NB4 (cell line): ENCODE measurements at regions not wholly inside any gene's neighbourhood (a gene's known extent, or its start where the extent isn't known, plus 50 kb on each side); places are given as distances from the start of the nearest gene placed in this dataset.
"Not testable (repeated sequence)": the region's sequence is repeated elsewhere in the genome, so short reads cannot be mapped to it uniquely, and the experiment has no call there.

Experiments used
- CTCF ChIP-seq: IDR thresholded peaks from one replicate; pipeline ENCODE4 v1.5.1; 2012; ENCODE audit warnings: low read depth, low read length
- MAX ChIP-seq: IDR thresholded peaks from 2 replicates; pipeline ENCODE4 v1.6.1; 2011; ENCODE audit warnings: low read depth, low read length
- POLR2A ChIP-seq: IDR thresholded peaks from 2 replicates; pipeline ENCODE4 v1.6.1; 2011; ENCODE audit warnings: mild to moderate bottlenecking; ENCODE audit not compliant: insufficient read length; ENCODE audit errors: extremely low read depth

- not testable (repeated sequence) for TF ChIP-seq CTCF, POLR2A, MAX
Observed at GRCh38 chr21:6083574-6084120, 4437.7 kb upstream of the TPTE start.
